Muscle layer of duodenum (tissue), 2 donors: ENCODE measurements at regions not wholly inside any gene's neighbourhood (a gene's known extent, or its start where the extent isn't known, plus 50 kb on each side); places are given as distances from the start of the nearest gene placed in this dataset.

Experiments
- H3K27ac ChIP-seq: one replicate; pipeline ENCODE4 v1.7.0; 2013; ENCODE audit warnings: mild to moderate bottlenecking, low read length
- H3K27me3 ChIP-seq: one replicate; pipeline ENCODE4 v1.7.0; 2013; ENCODE audit warnings: low read depth, mild to moderate bottlenecking, control low read depth, low read length
- H3K36me3 ChIP-seq, 2 donors: one replicate each; pipeline ENCODE4 v1.7.0; 2013; ENCODE audit warnings: low read length in 2 of 2, control low read depth in 1 of 2, mild to moderate bottlenecking in 1 of 2; ENCODE audit not compliant: insufficient read depth in 2 of 2, control insufficient read depth in 1 of 2
- H3K4me1 ChIP-seq, 2 donors: one replicate each; pipeline ENCODE4 v1.7.0; 2013; ENCODE audit warnings: low read length in 2 of 2, mild to moderate bottlenecking in 2 of 2, control low read depth in 1 of 2, moderate library complexity in 1 of 2; ENCODE audit not compliant: insufficient read depth in 2 of 2, control insufficient read depth in 1 of 2
- H3K4me3 ChIP-seq, 2 donors: one replicate each; pipeline ENCODE4 v1.7.0; 2013; ENCODE audit warnings: low read length in 2 of 2, low read depth in 1 of 2, mild to moderate bottlenecking in 1 of 2
- H3K9me3 ChIP-seq, 2 donors: one replicate each; pipeline ENCODE4 v1.7.0; 2013; ENCODE audit warnings: low read length in 2 of 2, control low read depth in 1 of 2, mild to moderate bottlenecking in 1 of 2; ENCODE audit not compliant: control insufficient read depth in 1 of 2
- donor health status: healthy.

DNA sequence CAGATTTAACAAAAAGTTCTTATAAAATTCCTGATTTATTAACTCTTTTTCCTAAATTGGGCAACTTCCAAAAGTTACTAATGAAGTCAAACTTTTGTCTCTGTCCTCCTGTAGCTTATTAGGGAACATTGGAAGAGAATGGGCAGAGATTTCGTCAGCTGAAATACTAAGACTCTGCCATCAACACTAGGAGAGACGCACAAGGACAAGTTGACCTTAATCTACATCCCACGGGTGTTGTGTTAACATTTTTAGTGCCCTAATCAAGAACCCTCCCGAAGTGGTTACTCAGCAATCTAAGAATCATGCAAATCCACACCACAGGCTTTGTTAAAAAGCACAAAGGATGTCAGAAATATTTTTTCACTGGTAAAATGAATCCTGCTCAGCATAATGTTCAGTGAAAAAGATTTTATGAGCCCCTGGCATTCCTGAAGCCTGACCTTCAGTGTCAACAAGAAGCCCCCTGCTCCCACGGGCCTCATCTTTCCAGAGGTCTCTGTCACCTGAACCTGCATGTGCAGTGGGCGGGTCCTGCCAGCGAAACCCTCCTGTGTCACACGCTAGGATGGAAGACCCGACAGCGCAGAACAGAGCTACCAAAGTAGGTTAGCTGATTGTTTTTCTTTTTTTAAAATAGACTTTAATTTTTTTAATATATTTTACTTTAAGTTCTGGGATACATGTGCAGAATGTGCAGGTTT lies 70.6 kb upstream of the AKR1E2 start:
- no peaks in the 10 kb centered on the region for H3K27me3 ChIP-seq
- H3K27ac ChIP-seq, result no peak overlapping the region
- H3K9me3 ChIP-seq, result no peaks in the 10 kb centered on the region
- no peaks in the 10 kb centered on the region for H3K36me3 ChIP-seq
- H3K4me1 ChIP-seq, result no peaks in the 10 kb centered on the region
- H3K4me3 ChIP-seq, result no peak overlapping the region

DNA sequence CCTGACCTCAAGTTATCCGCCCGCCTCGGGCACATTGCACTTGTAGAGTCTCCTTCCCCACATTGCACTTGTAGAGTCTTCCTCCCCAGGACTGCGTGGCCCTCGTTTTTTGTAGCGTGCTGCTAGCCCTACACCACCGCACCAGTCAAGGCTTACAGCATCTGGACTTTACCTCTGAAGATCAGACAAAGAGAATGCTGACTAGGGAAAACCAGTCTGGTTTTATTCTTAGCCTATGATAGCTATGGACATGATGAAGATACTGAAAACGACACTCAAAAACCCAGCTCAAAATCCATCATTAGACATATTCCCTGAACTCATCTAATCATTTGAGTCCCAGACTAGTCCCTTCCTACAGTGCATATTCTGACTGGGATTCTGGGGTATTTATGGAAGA lies 71.9 kb upstream of the AKR1E2 start:
- Histone ChIP-seq H3K27me3 (no peaks in the 10 kb centered on the region), H3K27ac (no peak overlapping the region), H3K9me3 (no peaks in the 10 kb centered on the region), H3K4me3 (no peak overlapping the region), H3K4me1 (no peaks in the 10 kb centered on the region), H3K36me3 (no peaks in the 10 kb centered on the region)

DNA sequence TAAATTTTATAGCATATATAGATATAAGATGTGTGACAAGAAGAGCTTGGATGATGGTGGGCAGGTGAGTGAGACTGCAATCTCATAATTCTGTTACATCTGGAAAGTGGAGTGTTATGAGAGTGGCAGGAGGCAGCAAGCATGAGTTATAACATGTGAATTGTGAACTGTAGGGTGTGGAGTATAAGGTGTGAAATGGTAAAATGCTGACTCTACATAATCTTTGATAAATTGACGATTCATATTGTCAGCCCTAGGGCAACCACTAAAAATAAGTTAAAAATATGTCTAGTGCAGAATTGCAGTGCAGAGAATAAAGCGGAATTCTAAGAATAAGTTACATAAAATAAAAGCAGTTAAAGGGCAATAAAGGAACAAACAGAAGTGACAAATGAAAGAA lies 74.8 kb upstream of the AKR1E2 start:
- H3K9me3 ChIP-seq, result no peaks in the 10 kb centered on the region
- H3K27ac ChIP-seq, result no peak overlapping the region
- H3K4me3 ChIP-seq, result no peak overlapping the region
- H3K27me3 ChIP-seq, result no peaks in the 10 kb centered on the region
- no peaks in the 10 kb centered on the region for H3K4me1 ChIP-seq
- no peaks in the 10 kb centered on the region for H3K36me3 ChIP-seq

DNA sequence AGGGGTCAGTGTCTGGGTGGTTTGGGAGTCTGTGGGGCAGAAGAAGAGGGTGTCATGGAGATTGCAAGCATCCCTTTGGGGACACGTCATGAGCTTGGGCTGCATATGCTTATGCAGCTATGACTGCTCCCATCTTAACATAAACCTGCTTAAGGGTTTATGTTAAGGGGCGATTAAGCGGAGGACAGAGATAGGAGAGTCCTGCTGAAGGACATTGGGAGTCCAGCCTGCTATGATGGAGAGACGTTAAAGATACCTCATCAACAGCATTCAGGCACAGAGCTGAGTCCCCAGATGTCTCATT lies 76.8 kb upstream of the AKR1E2 start:
- H3K27ac ChIP-seq, result no peak overlapping the region
- H3K4me3 ChIP-seq, result no peak overlapping the region
- no peaks in the 10 kb centered on the region for H3K27me3 ChIP-seq
- H3K36me3 ChIP-seq, result no peaks in the 10 kb centered on the region
- no peaks in the 10 kb centered on the region for H3K4me1 ChIP-seq
- no peaks in the 10 kb centered on the region for H3K9me3 ChIP-seq

DNA sequence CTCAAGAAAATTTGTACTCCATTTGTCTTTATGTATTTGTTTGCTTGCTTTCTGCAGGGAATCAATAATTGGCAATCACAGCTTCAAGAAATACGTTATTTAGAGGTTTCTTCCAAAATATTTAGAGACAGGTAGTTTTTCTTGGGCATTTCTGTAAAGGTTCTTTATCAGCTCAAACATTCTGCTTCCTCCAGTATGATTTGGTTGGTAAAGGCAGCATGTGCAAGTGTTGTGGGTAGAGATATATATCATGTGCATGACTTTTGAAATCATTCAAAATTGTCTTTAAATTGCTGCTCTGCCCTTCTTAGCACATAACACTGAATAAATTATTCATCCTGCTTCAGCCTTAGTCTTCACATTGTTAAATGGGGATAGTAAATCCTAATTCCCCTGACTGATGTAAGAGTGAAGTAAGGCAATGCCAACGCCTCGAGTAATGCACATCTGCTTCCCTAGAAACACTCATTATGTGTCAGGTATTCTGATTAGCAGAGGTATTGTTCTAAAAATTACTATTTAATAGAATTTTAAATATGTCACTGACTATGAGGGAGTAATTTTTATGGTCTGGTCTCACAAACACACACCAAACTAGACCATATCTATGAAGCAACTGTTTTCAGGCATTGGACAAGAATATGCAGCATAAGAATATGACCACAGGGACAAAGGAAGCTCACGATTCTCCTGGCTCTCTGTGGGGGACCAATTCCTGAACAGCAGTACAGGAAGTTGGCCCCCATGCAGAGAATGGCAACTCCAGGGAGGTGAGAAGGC lies 77.3 kb upstream of the AKR1E2 start:
- no peaks in the 10 kb centered on the region for H3K4me1 ChIP-seq
- no peaks in the 10 kb centered on the region for H3K9me3 ChIP-seq
- no peaks in the 10 kb centered on the region for H3K27me3 ChIP-seq
- H3K27ac ChIP-seq, result no peak overlapping the region
- no peak overlapping the region for H3K4me3 ChIP-seq
- H3K36me3 ChIP-seq, result no peaks in the 10 kb centered on the region

DNA sequence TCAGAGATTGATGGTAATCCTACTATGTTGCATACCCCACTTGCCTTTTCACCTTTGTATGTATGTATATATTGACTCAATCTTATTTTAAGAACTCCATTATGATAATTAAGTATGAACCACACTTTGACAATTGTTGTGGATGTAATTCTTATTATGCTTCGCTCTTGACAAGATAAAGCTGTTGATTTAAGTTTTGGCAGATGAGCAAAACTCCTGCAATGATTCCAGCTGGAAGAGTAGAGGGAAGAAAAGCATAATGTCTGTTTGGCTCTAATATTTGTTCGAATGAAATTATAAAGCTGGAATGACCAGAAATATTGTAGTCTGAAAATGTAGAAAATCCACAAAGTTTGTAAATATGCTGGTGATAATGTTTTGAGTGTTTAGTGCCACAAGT lies 83.8 kb upstream of the AKR1E2 start:
- H3K36me3 ChIP-seq, result no peaks in the 10 kb centered on the region
- H3K4me1 ChIP-seq, result peaks cover 0 to 6% of the 10 kb centered on the region in 2 donors
- H3K9me3 ChIP-seq, result no peaks in the 10 kb centered on the region
- H3K4me3 ChIP-seq, result no peak overlapping the region
- H3K27ac ChIP-seq, result no peak overlapping the region
- H3K27me3 ChIP-seq, result no peaks in the 10 kb centered on the region

DNA sequence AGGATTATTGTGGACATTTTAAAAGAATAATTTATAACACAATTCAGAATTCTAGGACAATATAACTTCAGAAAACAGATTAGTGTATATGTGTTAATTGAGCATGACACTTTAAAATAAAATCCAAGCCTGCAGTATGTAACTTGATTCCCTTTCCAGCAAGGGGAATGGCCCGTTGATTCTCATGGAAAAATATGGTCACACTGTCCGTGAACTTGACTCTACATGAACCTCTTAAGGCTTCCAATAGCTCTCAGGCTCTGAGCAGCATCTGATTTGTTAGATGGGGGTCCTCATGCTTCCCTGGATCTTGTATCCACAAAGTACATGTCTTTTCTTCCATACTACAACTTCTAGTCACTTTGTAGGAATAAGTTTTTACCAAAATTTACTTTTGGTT lies 85.5 kb upstream of the AKR1E2 start:
- no peaks in the 10 kb centered on the region for H3K36me3 ChIP-seq
- H3K27me3 ChIP-seq, result no peaks in the 10 kb centered on the region
- H3K4me1 ChIP-seq, result peaks cover 0 to 6% of the 10 kb centered on the region in 2 donors
- H3K27ac ChIP-seq, result no peak overlapping the region
- H3K4me3 ChIP-seq, result no peak overlapping the region
- H3K9me3 ChIP-seq, result no peaks in the 10 kb centered on the region

DNA sequence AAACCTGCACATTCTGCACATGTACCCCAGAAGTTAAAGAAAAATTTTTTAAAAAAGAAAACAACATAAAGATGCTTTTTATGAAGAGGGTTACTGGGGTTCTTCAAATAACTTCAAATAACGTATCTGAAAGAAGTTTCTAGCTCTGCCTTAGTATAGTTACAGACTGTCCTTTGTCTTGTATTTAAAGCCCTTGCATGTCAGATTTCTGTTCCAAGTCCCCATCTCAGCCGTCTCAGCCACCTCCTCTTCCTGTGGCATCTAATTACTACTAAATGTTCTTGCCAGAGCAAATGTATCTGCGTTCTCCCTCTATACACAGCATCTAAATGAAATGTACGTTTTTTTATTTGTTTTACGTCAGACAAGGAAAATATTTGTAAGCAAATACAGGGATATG lies 89.4 kb upstream of the AKR1E2 start:
- Histone ChIP-seq H3K4me1 (peaks cover 0 to 6% of the 10 kb centered on the region in 2 donors), H3K9me3 (no peaks in the 10 kb centered on the region), H3K27me3 (no peaks in the 10 kb centered on the region), H3K36me3 (no peaks in the 10 kb centered on the region), H3K4me3 (no peak overlapping the region), H3K27ac (no peak overlapping the region)

DNA sequence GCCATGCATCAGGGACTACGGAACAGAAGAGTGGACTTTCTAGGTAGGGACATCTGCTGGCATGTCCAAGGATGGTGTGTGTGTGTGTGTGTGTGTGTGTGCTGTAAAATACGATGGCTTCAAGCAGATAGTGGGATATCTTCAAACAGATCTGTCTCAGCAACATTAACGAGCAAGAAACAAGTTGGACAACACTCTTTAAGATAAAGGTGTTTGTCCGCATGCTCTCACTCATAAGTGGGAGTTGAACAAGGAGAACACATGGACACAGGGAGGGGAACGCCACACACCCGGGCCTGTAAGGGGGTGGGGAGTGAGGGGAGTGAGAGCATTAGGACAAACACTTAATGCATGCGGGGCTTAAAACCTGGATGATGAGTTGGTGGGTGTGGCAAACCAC lies 89.8 kb upstream of the AKR1E2 start:
- H3K4me3 ChIP-seq, result no peak overlapping the region
- H3K27ac ChIP-seq, result no peak overlapping the region
- H3K27me3 ChIP-seq, result no peaks in the 10 kb centered on the region
- no peaks in the 10 kb centered on the region for H3K36me3 ChIP-seq
- H3K4me1 ChIP-seq, result peaks cover 0 to 6% of the 10 kb centered on the region in 2 donors
- H3K9me3 ChIP-seq, result no peaks in the 10 kb centered on the region

DNA sequence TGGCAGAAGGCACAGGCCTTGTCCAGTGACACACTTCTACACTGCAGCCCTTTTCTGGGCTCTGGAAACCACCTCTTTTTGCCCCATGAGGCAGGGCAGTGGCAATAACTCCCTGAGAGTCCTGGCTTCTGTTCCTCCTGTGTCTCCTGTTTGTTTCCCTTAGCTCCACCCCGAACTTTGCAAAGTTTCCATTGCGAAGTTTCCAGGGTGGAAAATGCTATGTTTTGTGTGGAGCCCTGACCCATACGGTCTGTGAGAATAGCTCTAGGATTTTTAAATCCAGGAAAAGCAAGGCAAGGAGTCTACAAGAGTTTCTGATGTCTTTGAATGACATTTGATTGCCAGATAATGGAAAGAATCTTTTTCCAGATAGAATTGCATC lies 92.2 kb upstream of the AKR1E2 start:
- Histone ChIP-seq H3K27me3 (no peaks in the 10 kb centered on the region), H3K4me3 (no peak overlapping the region), H3K36me3 (no peaks in the 10 kb centered on the region), H3K4me1 (no peaks in the 10 kb centered on the region), H3K27ac (no peak overlapping the region), H3K9me3 (no peaks in the 10 kb centered on the region)

DNA sequence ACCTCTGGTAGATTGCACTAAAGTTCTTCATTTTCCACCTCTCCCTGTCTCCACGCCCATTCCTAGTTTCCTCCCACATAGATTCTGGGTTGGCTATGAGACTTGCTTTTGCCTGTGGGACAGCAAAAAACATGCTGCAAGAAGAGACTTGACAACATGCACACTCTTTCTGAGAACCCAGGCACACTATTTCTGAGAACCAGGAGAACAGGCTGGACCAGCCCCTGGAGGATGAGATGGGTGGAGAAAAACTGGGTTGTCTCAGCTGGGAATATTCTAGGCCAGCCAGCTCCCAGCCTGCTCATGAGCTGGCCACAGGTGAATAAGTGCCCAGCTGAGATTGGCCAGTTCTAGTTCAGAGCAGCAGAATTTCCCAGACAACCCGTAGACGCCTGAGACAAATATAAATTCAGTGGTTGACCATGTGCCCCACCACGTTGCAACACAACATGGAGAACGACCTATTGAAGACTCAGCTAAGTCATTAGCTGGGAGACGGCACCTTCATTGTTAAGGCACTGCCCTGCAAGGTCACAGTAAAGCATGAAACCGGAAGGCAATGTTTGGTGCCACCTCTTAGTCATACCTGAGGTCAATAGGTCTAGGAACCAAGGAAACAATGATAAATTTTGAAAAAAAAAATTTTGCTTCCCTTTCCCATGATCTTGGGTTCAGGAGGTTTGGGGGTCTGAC lies 92.7 kb upstream of the AKR1E2 start:
- Histone ChIP-seq H3K9me3 (no peaks in the 10 kb centered on the region), H3K27me3 (no peaks in the 10 kb centered on the region), H3K4me1 (no peaks in the 10 kb centered on the region), H3K4me3 (no peak overlapping the region), H3K36me3 (no peaks in the 10 kb centered on the region), H3K27ac (no peak overlapping the region)
